Caco-2 (cell line): ENCODE measurements at regions not wholly inside any gene's neighbourhood (a gene's known extent, or its start where the extent isn't known, plus 50 kb on each side); places are given as distances from the start of the nearest gene placed in this dataset.

Experiments used
- BruUV-seq: library from RNA; stranded (reverse); fragments of 400-500 nt; replicated peaks from 2 replicates; lab custom pipeline; 2021; lab: Mats Ljungman, UMichigan
- CTCF ChIA-PET: fragments of 300-600 bp; sonication (Branson Sonifier 250); formaldehyde crosslinking; loops from one replicate; lab custom pipeline; 2022; ENCODE audit warnings: antibody characterized with exemption; lab: Charles Lee
- POLR2A ChIA-PET: fragments of 300-600 bp; sonication (Branson Sonifier 250); formaldehyde crosslinking; loops from one replicate; lab custom pipeline; 2022; ENCODE audit warnings: antibody characterized with exemption; lab: Charles Lee
- DNase-seq, 2 experiments: peaks; one replicate each; pipeline versions ENCODE4 v3.0.0 to v3.0.0-alpha.2; 2020 to 2022
- H3K27me3 ChIP-seq: replicated peaks from 2 replicates; pipeline ENCODE4 v1.6.0; 2011; ENCODE audit warnings: low read length; ENCODE audit not compliant: control insufficient read depth, insufficient read depth
- H3K36me3 ChIP-seq: 2 replicates; pipeline ENCODE4 v1.5.1; 2011; ENCODE audit warnings: low read length; ENCODE audit not compliant: control insufficient read depth, insufficient read depth
- H3K4me1 ChIP-seq: fragments of 250-450 bp; sonication (Bioruptor Pico); 2 replicates; pipeline ENCODE4 v1.5.1; 2020; ENCODE audit warnings: mild to moderate bottlenecking
- H3K4me3 ChIP-seq: 2 replicates; pipeline ENCODE4 v1.5.1; 2011; ENCODE audit warnings: low read depth, mild to moderate bottlenecking, control low read depth, low read length
- H3K9me3 ChIP-seq: fragments of 250-450 bp; sonication (Bioruptor Pico); 2 replicates; pipeline ENCODE4 v1.5.1; 2020; ENCODE audit warnings: mild to moderate bottlenecking, moderate library complexity
- H3K27ac Mint-ChIP-seq: one replicate; pipeline ENCODE4 v1.8.0; 2022; ENCODE audit warnings: mixed read lengths; ENCODE audit not compliant: unreplicated experiment
- H3K27me3 Mint-ChIP-seq: one replicate; pipeline ENCODE4 v1.8.0; 2022; ENCODE audit warnings: mixed read lengths; ENCODE audit not compliant: insufficient read depth, unreplicated experiment
- H3K36me3 Mint-ChIP-seq: one replicate; pipeline ENCODE4 v1.8.0; 2022; ENCODE audit warnings: mild to moderate bottlenecking, mixed read lengths; ENCODE audit not compliant: insufficient read depth, unreplicated experiment
- H3K4me1 Mint-ChIP-seq: one replicate; pipeline ENCODE4 v1.8.0; 2022; ENCODE audit warnings: low read depth, mixed read lengths; ENCODE audit not compliant: unreplicated experiment
- H3K4me3 Mint-ChIP-seq: one replicate; pipeline ENCODE4 v1.8.0; 2022; ENCODE audit warnings: mild to moderate bottlenecking, moderate library complexity, mixed read lengths; ENCODE audit not compliant: unreplicated experiment
- H3K9me3 Mint-ChIP-seq: one replicate; pipeline ENCODE4 v1.8.0; 2022; ENCODE audit warnings: mixed read lengths; ENCODE audit not compliant: unreplicated experiment
- CTCF ChIP-seq, 2 experiments: fragments of 200-600 bp in 1 of 2; IDR thresholded peaks; 1 replicate in 1 of 2; 2 replicates in 1 of 2; pipeline versions ENCODE4 v1.5.1 to v1.8.0; 2011 to 2022; ENCODE audit warnings: antibody characterized with exemption in 1 of 2, control low read depth in 1 of 2, inconsistent platforms in 1 of 2, low read depth in 1 of 2, low read length in 1 of 2, mild to moderate bottlenecking in 1 of 2, moderate library complexity in 1 of 2; ENCODE audit not compliant: insufficient read depth in 1 of 2, severe bottlenecking in 1 of 2, unreplicated experiment in 1 of 2
- intact Hi-C: fragments of 100-400 bp; cut with micrococcal nuclease; formaldehyde crosslinking; loops from one replicate; pipeline ENCODE4 v1.10.0; 2022; ENCODE audit not compliant: unreplicated experiment

GRCh38 chr1:192238421-192238820, 78.4 kb upstream of the RGS21 start:
- peaks cover 3% of the 10 kb centered on the region for H3K27me3 Mint-ChIP-seq
- CTCF ChIA-PET, result no interaction called here
- POLR2A ChIA-PET, result no interaction called here
- no peaks in the 10 kb centered on the region for H3K4me1 Mint-ChIP-seq
- no peak for DNase-seq
- H3K9me3 Mint-ChIP-seq, result peaks cover 9% of the 10 kb centered on the region
- Histone ChIP-seq H3K4me3 (no peak overlapping the region), H3K36me3 (no peaks in the 10 kb centered on the region), H3K4me1 (no peaks in the 10 kb centered on the region), H3K27me3 (no peaks in the 10 kb centered on the region), H3K9me3 (no peaks in the 10 kb centered on the region)
- no TSS peak for BruUV-seq
- no peak overlapping the region for H3K27ac Mint-ChIP-seq
- TF ChIP-seq CTCF (IDR thresholded peaks at IDR 0.05; ENCODE audit: insufficient read depth in 1 of 2, low read depth in 1 of 2, low read length in 1 of 2, severe bottlenecking in 1 of 2, unreplicated experiment in 1 of 2), result no peak
- H3K4me3 Mint-ChIP-seq, result no peak overlapping the region
- no peaks in the 10 kb centered on the region for H3K36me3 Mint-ChIP-seq
- intact Hi-C loops, result loop anchor here (1.0 kb wide), 1 partner anchor 245 kb away; no protein-coding TSS in a partner anchor

- H3K4me3 Mint-ChIP-seq, result no peak overlapping the region
- Histone ChIP-seq H3K4me1 (no peaks in the 10 kb centered on the region), H3K27me3 (no peaks in the 10 kb centered on the region), H3K9me3 (no peaks in the 10 kb centered on the region), H3K4me3 (no peak overlapping the region), H3K36me3 (no peaks in the 10 kb centered on the region)
- intact Hi-C loops, result no loop called here
- no TSS peak for BruUV-seq
- no peak for DNase-seq
- H3K4me1 Mint-ChIP-seq, result no peaks in the 10 kb centered on the region
- no peaks in the 10 kb centered on the region for H3K27me3 Mint-ChIP-seq
- no peak overlapping the region for H3K27ac Mint-ChIP-seq
- no peaks in the 10 kb centered on the region for H3K36me3 Mint-ChIP-seq
- TF ChIP-seq CTCF (IDR thresholded peaks at IDR 0.05; ENCODE audit: insufficient read depth in 1 of 2, low read depth in 1 of 2, low read length in 1 of 2, severe bottlenecking in 1 of 2, unreplicated experiment in 1 of 2), result no peak
- H3K9me3 Mint-ChIP-seq, result peaks cover 20% of the 10 kb centered on the region
- POLR2A ChIA-PET, result no interaction called here
- CTCF ChIA-PET, result no interaction called here
Observed at GRCh38 chr1:192243721-192244120, 73.1 kb upstream of the RGS21 start.

DNA sequence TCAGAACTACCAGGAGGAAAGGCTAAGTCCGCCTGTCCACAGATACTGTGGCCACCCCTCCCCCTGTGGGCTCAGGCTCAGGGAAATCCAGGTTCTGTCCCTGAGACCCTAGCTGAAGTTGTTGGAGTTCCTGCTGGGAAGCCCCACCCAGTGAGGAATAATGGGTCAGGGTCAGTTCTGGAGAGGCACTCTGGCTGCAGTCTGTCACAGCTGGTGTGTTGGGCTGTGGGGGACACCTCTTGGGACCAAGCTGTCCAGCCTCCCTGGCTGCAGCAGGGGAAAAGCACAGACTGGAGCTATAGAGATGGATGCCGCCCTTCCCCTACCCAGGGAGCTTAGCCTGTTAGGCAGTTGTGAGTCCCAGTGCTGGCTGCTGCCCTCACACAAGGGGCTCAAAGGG, 65.1 kb upstream of the RGS21 start:
- no peak for DNase-seq
- H3K9me3 Mint-ChIP-seq, result no peaks in the 10 kb centered on the region
- H3K36me3 Mint-ChIP-seq, result no peaks in the 10 kb centered on the region
- no peaks in the 10 kb centered on the region for H3K36me3 ChIP-seq
- no TSS peak for BruUV-seq
- intact Hi-C loops, result no loop called here
- no peaks in the 10 kb centered on the region for H3K4me1 ChIP-seq
- ChIA-PET CTCF (interaction anchor here (0.6 kb wide), 1 partner anchor 10 kb away, joined by 3 read pairs; no protein-coding TSS in a partner anchor), POLR2A (no interaction called here)
- no peaks in the 10 kb centered on the region for H3K27me3 Mint-ChIP-seq
- no peaks in the 10 kb centered on the region for H3K4me1 Mint-ChIP-seq
- no peak overlapping the region for H3K4me3 ChIP-seq
- H3K27ac Mint-ChIP-seq, result no peak overlapping the region
- H3K27me3 ChIP-seq, result no peaks in the 10 kb centered on the region
- H3K9me3 ChIP-seq, result no peaks in the 10 kb centered on the region
- TF ChIP-seq CTCF (IDR thresholded peaks at IDR 0.05; ENCODE audit: insufficient read depth in 1 of 2, low read depth in 1 of 2, low read length in 1 of 2, severe bottlenecking in 1 of 2, unreplicated experiment in 1 of 2), result no peak
- no peak overlapping the region for H3K4me3 Mint-ChIP-seq
